Brain microvascular endothelial cell (primary cell): ENCODE measurements at regions not wholly inside any gene's neighbourhood (a gene's known extent, or its start where the extent isn't known, plus 50 kb on each side); places are given as distances from the start of the nearest gene placed in this dataset.

Experiments
- DNase-seq: peaks from one replicate; pipeline ENCODE4 v3.0.0-alpha.2; 2020
- H3K27ac ChIP-seq: fragments of 250-450 bp; sonication (Bioruptor Pico); 2 replicates; pipeline ENCODE4 v1.5.1; 2020; ENCODE audit warnings: mild to moderate bottlenecking, moderate library complexity
- H3K27me3 ChIP-seq: fragments of 250-450 bp; sonication (Bioruptor Pico); replicated peaks from 2 replicates; pipeline ENCODE4 v1.5.1; 2020; ENCODE audit warnings: mild to moderate bottlenecking
- H3K36me3 ChIP-seq: fragments of 250-450 bp; sonication (Bioruptor Pico); replicated peaks from 2 replicates; pipeline ENCODE4 v1.5.1; 2020; ENCODE audit warnings: mild to moderate bottlenecking
- H3K4me3 ChIP-seq: 2 replicates; pipeline ENCODE4 v1.5.1; 2011; ENCODE audit warnings: low read depth, mild to moderate bottlenecking, control low read depth, low read length, moderate library complexity
- CTCF ChIP-seq: IDR thresholded peaks from 2 replicates; pipeline ENCODE4 v1.5.1; 2011; ENCODE audit warnings: low read depth, mild to moderate bottlenecking, moderate library complexity, low read length, control low read depth, inconsistent platforms; ENCODE audit errors: missing control alignments
- in situ Hi-C: cut with HindIII; loops from 2 replicates; pipeline ENCODE4 v1.10.0; 2017; ENCODE audit warnings: low sequenced_read_pairs, low pct_ligation_motif_present

DNA sequence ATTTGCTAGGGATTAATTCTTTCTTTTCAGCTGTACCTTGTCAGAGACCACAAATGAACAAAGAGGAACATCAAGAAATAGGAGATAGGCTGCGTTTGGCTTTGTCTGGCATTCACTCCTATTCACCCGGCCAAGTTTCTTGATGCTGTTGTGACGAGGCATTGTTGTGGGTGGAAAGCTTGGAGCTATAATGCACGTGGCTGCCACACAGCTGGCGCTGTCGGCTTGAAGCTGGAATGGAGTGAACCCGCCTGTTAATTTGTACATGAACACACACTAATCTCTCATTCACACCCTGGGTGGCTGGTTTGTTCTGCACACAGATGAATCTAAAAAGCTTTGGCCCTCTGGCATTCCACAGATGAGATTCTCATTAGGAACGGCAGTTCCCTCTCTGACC, 274.9 kb upstream of the GYPC start:
- no peak for DNase-seq
- in situ Hi-C loops, result no loop called here
- no peaks in the 10 kb centered on the region for H3K36me3 ChIP-seq
- H3K27me3 ChIP-seq, result no peaks in the 10 kb centered on the region
- no peak overlapping the region for H3K27ac ChIP-seq
- TF ChIP-seq CTCF, result no peak
- H3K4me3 ChIP-seq, result no peak overlapping the region

GRCh38 chr2:126382998-126383397, 273.0 kb upstream of the GYPC start:
- H3K36me3 ChIP-seq, result no peaks in the 10 kb centered on the region
- no peak for TF ChIP-seq CTCF
- in situ Hi-C loops, result no loop called here

DNA sequence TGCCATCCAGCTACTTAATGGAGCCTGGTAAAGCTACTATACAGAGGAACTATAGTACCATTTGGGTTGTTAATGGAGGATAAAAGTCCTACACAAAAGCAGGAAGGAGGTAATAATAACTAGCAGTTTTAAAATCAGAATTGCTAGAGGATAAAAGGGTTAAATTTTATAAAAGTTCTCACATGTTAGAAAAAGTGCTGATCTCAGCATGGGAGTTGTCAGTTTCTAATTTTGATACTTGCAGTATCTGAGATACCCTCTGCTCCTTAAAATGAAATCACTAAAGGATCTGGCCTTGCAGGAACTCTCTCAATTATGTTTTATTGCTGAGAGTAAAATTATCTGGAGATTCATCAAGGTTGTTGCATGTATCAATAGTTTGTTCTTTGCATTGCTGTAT, 272.2 kb upstream of the GYPC start:
- H3K27me3 ChIP-seq, result no peaks in the 10 kb centered on the region
- in situ Hi-C loops, result no loop called here
- DNase-seq, result no peak
- H3K4me3 ChIP-seq, result no peak overlapping the region
- H3K27ac ChIP-seq, result no peak overlapping the region
- no peak for TF ChIP-seq CTCF
- no peaks in the 10 kb centered on the region for H3K36me3 ChIP-seq

More at GRCh38 chr2:126382998-126383397, 273.0 kb upstream of the GYPC start:
- Histone ChIP-seq H3K27me3 (no peaks in the 10 kb centered on the region), H3K27ac (no peak overlapping the region), H3K4me3 (no peak overlapping the region)
- no peak for DNase-seq

GRCh38 chr2:126385441-126385840, 270.5 kb upstream of the GYPC start:
- H3K36me3 ChIP-seq, result no peaks in the 10 kb centered on the region
- no peak overlapping the region for H3K27ac ChIP-seq
- no peaks in the 10 kb centered on the region for H3K27me3 ChIP-seq
- in situ Hi-C loops, result no loop called here
- H3K4me3 ChIP-seq, result no peak overlapping the region
- DNase-seq, result no peak
- no peak for TF ChIP-seq CTCF

DNA sequence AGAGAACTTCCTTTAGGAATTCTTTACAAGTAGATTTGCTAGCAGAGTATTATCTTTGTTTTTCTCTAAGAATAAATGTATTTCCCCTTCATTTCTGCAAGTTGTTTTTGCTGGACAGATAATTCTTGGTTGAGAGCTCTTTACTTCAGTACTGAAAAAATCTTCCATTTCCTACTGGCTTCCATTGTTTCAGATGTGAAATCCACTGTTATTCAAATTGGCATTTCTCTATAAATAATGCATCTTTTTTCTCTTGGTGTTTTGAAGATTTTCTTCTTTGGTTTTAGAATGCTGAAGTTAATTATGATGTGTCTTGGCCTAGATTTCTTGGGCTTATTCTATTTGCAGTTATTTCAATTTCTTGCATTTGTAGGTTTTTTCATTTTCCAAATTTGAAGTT, 270.0 kb upstream of the GYPC start:
- Histone ChIP-seq H3K36me3 (no peaks in the 10 kb centered on the region), H3K4me3 (no peak overlapping the region), H3K27ac (no peak overlapping the region), H3K27me3 (no peaks in the 10 kb centered on the region)
- TF ChIP-seq CTCF, result no peak
- in situ Hi-C loops, result no loop called here
- no peak for DNase-seq

DNA sequence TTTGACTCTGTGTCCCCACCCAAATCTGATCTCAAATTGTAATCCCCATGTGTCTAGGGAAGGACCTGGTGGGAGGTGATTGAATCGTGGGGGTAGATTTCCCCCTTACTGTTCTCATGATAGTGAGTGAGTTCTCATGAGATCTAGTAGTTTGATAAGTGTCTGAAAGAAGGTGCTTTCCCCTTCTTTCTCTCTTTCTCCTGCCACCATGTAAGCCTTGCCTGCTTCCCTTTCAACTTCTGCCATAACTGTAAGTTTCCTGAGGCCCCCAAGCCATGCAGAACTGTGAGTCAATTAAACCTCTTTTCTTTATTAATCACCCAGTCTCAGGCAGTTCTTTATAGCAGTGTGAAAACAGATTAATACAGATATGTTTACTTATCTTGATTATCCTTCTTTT, 266.5 kb upstream of the GYPC start:
- H3K27me3 ChIP-seq, result no peaks in the 10 kb centered on the region
- H3K27ac ChIP-seq, result no peak overlapping the region
- DNase-seq, result no peak
- no peak for TF ChIP-seq CTCF
- no peaks in the 10 kb centered on the region for H3K36me3 ChIP-seq
- in situ Hi-C loops, result no loop called here
- H3K4me3 ChIP-seq, result no peak overlapping the region
